ENCODE measurements at regions not wholly inside any gene's neighbourhood (a gene's known extent, or its start where the extent isn't known, plus 50 kb on each side); places are given as distances from the start of the nearest gene placed in this dataset.

DNA sequence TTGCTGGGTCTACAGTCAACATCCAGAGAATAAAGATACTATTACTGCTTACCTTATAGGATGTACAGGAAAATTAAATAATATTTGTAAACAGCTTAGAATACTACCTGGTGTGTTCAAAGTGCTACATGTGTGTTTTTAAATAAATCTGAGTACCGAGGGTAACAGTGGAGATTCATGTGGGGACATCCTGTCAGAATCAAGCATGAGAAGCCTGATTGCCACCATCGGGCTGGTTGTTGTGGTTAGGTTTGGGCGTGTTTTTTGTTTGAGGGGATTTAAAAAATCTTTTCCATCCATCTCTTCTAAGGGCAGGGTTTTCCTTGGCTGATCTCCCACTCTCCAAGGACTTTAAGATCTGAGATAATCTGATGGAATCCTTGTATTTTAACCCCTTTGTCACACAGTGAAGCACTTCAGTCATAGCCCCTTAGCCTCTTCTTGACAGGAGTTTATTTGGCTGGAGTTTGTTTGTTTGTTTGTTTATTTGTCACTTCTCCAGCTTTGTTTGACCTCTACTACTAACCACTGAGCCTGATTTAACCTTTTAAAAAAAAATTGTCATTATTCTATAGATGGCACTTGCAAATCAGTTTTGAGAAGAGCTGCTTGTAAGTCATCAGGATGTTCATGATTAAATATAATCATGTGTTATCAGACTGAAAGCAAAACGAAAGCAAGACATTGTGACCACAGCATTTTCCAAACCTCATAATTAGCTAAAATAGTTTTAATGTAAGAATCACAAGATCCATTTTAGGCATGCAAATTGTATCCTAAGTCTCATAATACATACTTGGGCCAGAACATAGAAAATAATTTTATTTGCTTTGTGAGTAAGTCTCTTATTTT lies 72.8 kb upstream of the RARB start:
- no peak for TF ChIP-seq POLR2AphosphoS5 (IDR thresholded peaks at IDR 0.05; ENCODE audit: low read depth)
- TF ChIP-seq, protein P1, sequence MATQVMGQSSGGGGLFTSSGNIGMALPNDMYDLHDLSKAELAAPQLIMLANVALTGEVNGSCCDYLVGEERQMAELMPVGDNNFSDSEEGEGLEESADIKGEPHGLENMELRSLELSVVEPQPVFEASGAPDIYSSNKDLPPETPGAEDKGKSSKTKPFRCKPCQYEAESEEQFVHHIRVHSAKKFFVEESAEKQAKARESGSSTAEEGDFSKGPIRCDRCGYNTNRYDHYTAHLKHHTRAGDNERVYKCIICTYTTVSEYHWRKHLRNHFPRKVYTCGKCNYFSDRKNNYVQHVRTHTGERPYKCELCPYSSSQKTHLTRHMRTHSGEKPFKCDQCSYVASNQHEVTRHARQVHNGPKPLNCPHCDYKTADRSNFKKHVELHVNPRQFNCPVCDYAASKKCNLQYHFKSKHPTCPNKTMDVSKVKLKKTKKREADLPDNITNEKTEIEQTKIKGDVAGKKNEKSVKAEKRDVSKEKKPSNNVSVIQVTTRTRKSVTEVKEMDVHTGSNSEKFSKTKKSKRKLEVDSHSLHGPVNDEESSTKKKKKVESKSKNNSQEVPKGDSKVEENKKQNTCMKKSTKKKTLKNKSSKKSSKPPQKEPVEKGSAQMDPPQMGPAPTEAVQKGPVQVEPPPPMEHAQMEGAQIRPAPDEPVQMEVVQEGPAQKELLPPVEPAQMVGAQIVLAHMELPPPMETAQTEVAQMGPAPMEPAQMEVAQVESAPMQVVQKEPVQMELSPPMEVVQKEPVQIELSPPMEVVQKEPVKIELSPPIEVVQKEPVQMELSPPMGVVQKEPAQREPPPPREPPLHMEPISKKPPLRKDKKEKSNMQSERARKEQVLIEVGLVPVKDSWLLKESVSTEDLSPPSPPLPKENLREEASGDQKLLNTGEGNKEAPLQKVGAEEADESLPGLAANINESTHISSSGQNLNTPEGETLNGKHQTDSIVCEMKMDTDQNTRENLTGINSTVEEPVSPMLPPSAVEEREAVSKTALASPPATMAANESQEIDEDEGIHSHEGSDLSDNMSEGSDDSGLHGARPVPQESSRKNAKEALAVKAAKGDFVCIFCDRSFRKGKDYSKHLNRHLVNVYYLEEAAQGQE (IDR thresholded peaks at IDR 0.05; ENCODE audit: insufficient replicate concordance, low read depth), result no peak
- TF ChIP-seq, protein P2, sequence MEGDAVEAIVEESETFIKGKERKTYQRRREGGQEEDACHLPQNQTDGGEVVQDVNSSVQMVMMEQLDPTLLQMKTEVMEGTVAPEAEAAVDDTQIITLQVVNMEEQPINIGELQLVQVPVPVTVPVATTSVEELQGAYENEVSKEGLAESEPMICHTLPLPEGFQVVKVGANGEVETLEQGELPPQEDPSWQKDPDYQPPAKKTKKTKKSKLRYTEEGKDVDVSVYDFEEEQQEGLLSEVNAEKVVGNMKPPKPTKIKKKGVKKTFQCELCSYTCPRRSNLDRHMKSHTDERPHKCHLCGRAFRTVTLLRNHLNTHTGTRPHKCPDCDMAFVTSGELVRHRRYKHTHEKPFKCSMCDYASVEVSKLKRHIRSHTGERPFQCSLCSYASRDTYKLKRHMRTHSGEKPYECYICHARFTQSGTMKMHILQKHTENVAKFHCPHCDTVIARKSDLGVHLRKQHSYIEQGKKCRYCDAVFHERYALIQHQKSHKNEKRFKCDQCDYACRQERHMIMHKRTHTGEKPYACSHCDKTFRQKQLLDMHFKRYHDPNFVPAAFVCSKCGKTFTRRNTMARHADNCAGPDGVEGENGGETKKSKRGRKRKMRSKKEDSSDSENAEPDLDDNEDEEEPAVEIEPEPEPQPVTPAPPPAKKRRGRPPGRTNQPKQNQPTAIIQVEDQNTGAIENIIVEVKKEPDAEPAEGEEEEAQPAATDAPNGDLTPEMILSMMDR (IDR thresholded peaks at IDR 0.05; ENCODE audit: insufficient read depth, low read length), result no peak
- TF ChIP-seq GABPA (IDR thresholded peaks at IDR 0.05; ENCODE audit: low read depth), result no peak
- TF ChIP-seq SPI1 (IDR thresholded peaks at IDR 0.05; ENCODE audit: borderline replicate concordance, low read depth), result no peak
- DNase-seq (ENCODE audit: low read depth in 1 of 2, low spot score in 1 of 2), result no peak
- Histone ChIP-seq H3K27me3 (ENCODE audit: insufficient read depth, poor library complexity, severe bottlenecking) (peaks cover 2% of the 10 kb centered on the region), H3K4me3 (replicated peaks; ENCODE audit: insufficient read depth, low read length) (no peak overlapping the region), H3K27ac (replicated peaks) (no peak overlapping the region)

DNA sequence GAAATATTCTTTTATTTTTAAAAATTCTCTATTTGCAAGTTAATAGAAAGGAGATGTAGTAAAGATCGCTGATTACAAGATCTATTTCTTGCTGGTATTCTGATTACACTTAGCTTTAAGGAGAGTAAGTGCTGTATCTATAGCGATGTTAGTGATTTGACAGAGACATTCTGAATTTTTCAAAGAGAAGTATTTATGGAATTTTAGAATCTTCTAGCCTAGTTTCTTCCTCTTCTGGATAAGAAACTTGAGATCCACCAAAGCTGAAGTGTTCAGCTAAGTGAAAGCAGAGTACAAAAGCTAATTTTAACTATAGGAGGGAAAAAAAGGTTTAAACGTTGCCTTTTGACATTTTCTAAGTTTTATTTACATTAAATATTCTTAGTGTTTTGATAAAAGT lies 72.1 kb upstream of the RARB start:
- H3K27ac ChIP-seq (replicated peaks), result no peak overlapping the region
- H3K4me3 ChIP-seq (replicated peaks; ENCODE audit: insufficient read depth, low read length), result no peak overlapping the region
- no peak for DNase-seq (ENCODE audit: low read depth in 1 of 2, low spot score in 1 of 2)
- H3K27me3 ChIP-seq (ENCODE audit: insufficient read depth, poor library complexity, severe bottlenecking), result peaks cover 2% of the 10 kb centered on the region
- TF ChIP-seq, protein P2 (IDR thresholded peaks at IDR 0.05; ENCODE audit: insufficient read depth, low read length), result no peak
- TF ChIP-seq POLR2AphosphoS5 (IDR thresholded peaks at IDR 0.05; ENCODE audit: low read depth) (no peak), GABPA (IDR thresholded peaks at IDR 0.05; ENCODE audit: low read depth) (no peak)

DNA sequence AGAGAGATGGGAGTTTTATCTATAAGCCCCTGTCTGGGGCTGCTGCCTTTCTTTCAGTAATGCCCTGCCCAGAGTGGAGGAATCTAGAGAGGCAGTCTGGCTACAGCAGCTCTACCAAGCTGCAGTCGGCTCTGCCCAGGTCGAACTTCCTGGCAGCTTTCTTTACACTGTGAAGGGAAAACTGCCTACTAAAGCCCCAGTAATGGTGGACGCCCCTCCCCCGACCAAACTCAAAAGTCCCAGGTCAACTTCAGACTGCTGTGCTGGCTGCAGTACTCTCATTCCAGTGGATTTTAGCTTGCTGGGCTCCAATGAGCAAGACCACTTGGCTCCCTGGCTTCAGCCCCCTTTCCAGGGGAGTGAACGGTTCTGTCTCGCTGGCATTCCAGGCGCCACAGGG lies 65.9 kb upstream of the RARB start:
- no peak overlapping the region for H3K27ac ChIP-seq (replicated peaks)
- no peak overlapping the region for H3K4me3 ChIP-seq (replicated peaks; ENCODE audit: insufficient read depth, low read length)
- no peaks in the 10 kb centered on the region for H3K27me3 ChIP-seq (ENCODE audit: insufficient read depth, poor library complexity, severe bottlenecking)
- TF ChIP-seq POLR2AphosphoS5 (IDR thresholded peaks at IDR 0.05; ENCODE audit: low read depth) (no peak), SPI1 (IDR thresholded peaks at IDR 0.05; ENCODE audit: borderline replicate concordance, low read depth) (no peak), GABPA (IDR thresholded peaks at IDR 0.05; ENCODE audit: low read depth) (no peak)
- TF ChIP-seq, protein P1 (IDR thresholded peaks at IDR 0.05; ENCODE audit: insufficient replicate concordance, low read depth), result no peak
- TF ChIP-seq, protein P2 (IDR thresholded peaks at IDR 0.05; ENCODE audit: insufficient read depth, low read length), result no peak
- DNase-seq (ENCODE audit: low read depth in 1 of 2, low spot score in 1 of 2), result no peak
